Activated T-cell treated with anti-CD3 and anti-CD28 coated beads, Interleukin-2, amount 50 U/mL, for 72 hours (primary cell): ENCODE measurements at regions not wholly inside any gene's neighbourhood (a gene's known extent, or its start where the extent isn't known, plus 50 kb on each side); places are given as distances from the start of the nearest gene placed in this dataset.

Source experiments
- ATAC-seq, 2 donors: fragments of 150-1000 bp; cut with Tn5 transposase; replicated peaks in 1 of 2; 2 replicates each; pipeline ENCODE4 v1.10.0; 2021; ENCODE audit warnings: moderate library complexity in 2 of 2, mild to moderate bottlenecking in 1 of 2
- DNase-seq, 2 donors: peaks; one replicate each; pipeline ENCODE4 v3.0.0; 2021 to 2022; ENCODE audit warnings: mixed read lengths in 1 of 2
- H3K27ac Mint-ChIP-seq: one replicate; pipeline ENCODE4 v1.8.0; 2022; ENCODE audit warnings: mild to moderate bottlenecking, moderate library complexity, mixed read lengths
- H3K27me3 Mint-ChIP-seq: one replicate; pipeline ENCODE4 v1.8.0; 2022; ENCODE audit warnings: low read depth, mixed read lengths
- H3K36me3 Mint-ChIP-seq, 2 donors: one replicate each; pipeline ENCODE4 v1.8.0; 2022; ENCODE audit warnings: mixed read lengths in 2 of 2, mild to moderate bottlenecking in 1 of 2; ENCODE audit not compliant: insufficient read depth in 2 of 2
- H3K4me1 Mint-ChIP-seq: one replicate; pipeline ENCODE4 v1.8.0; 2022; ENCODE audit warnings: low read depth, mixed read lengths
- H3K4me3 Mint-ChIP-seq, 2 donors: one replicate each; pipeline ENCODE4 v1.8.0; 2022; ENCODE audit warnings: mild to moderate bottlenecking in 2 of 2, mixed read lengths in 2 of 2, moderate library complexity in 2 of 2
- H3K9me3 Mint-ChIP-seq, 2 donors: one replicate each; pipeline ENCODE4 v1.8.0; 2022; ENCODE audit warnings: mixed read lengths in 2 of 2

- H3K27me3 Mint-ChIP-seq = no peaks in the 10 kb centered on the region
- H3K4me1 Mint-ChIP-seq = no peaks in the 10 kb centered on the region
- no peak overlapping the region for H3K27ac Mint-ChIP-seq
- DNase-seq (no peak), ATAC-seq (no peak)
- H3K9me3 Mint-ChIP-seq = peaks cover 1 to 6% of the 10 kb centered on the region in 2 donors
- no peaks in the 10 kb centered on the region for H3K36me3 Mint-ChIP-seq
- H3K4me3 Mint-ChIP-seq = no peak overlapping the region
These were observed 162.5 kb downstream of the GPR37 start for GRCh38 chr7:124603066-124603465.

- Mint-ChIP-seq H3K27ac (no peak overlapping the region), H3K4me1 (no peaks in the 10 kb centered on the region), H3K4me3 (no peak overlapping the region)
These were observed 168.1 kb downstream of the GPR37 start for GRCh38 chr7:124597509-124597908.

GRCh38 chr7:124596881-124597280 lies 168.7 kb downstream of the GPR37 start:
- Mint-ChIP-seq H3K27ac (no peak overlapping the region), H3K36me3 (no peaks in the 10 kb centered on the region), H3K4me1 (no peaks in the 10 kb centered on the region), H3K4me3 (no peak overlapping the region), H3K9me3 (peaks cover 0 to 4% of the 10 kb centered on the region in 2 donors), H3K27me3 (no peaks in the 10 kb centered on the region)
- ATAC-seq (no peak), DNase-seq (no peak)

More at GRCh38 chr7:124597509-124597908, 168.1 kb downstream of the GPR37 start:
- H3K9me3 Mint-ChIP-seq = peaks cover 0 to 4% of the 10 kb centered on the region in 2 donors
- ATAC-seq (no peak), DNase-seq (no peak)
- H3K36me3 Mint-ChIP-seq = no peaks in the 10 kb centered on the region
- no peaks in the 10 kb centered on the region for H3K27me3 Mint-ChIP-seq

- H3K4me1 Mint-ChIP-seq = no peaks in the 10 kb centered on the region
- no peaks in the 10 kb centered on the region for H3K36me3 Mint-ChIP-seq
- no peaks in the 10 kb centered on the region for H3K27me3 Mint-ChIP-seq
- H3K27ac Mint-ChIP-seq = no peak overlapping the region
- ATAC-seq = no peak
- no peak overlapping the region for H3K4me3 Mint-ChIP-seq
- H3K9me3 Mint-ChIP-seq = no peaks in the 10 kb centered on the region
- no peak for DNase-seq
These were observed 174.8 kb downstream of the GPR37 start for GRCh38 chr7:124590814-124591213.

- no peak overlapping the region for H3K27ac Mint-ChIP-seq
- no peaks in the 10 kb centered on the region for H3K4me1 Mint-ChIP-seq
- no peak for DNase-seq
- H3K9me3 Mint-ChIP-seq = no peaks in the 10 kb centered on the region
- H3K4me3 Mint-ChIP-seq = no peak overlapping the region
- no peaks in the 10 kb centered on the region for H3K27me3 Mint-ChIP-seq
- H3K36me3 Mint-ChIP-seq = no peaks in the 10 kb centered on the region
- ATAC-seq = no peak
These were observed 188.3 kb downstream of the GPR37 start for GRCh38 chr7:124577256-124577655.

GRCh38 chr7:124575176-124575575 lies 190.4 kb downstream of the GPR37 start:
- ATAC-seq (no peak), DNase-seq (no peak)
- H3K36me3 Mint-ChIP-seq = no peaks in the 10 kb centered on the region
- H3K4me3 Mint-ChIP-seq = no peak overlapping the region
- no peaks in the 10 kb centered on the region for H3K27me3 Mint-ChIP-seq
- H3K9me3 Mint-ChIP-seq = no peaks in the 10 kb centered on the region
- no peaks in the 10 kb centered on the region for H3K4me1 Mint-ChIP-seq
- no peak overlapping the region for H3K27ac Mint-ChIP-seq

GRCh38 chr7:124570558-124570957 lies 195.0 kb downstream of the GPR37 start:
- no peak for ATAC-seq
- Mint-ChIP-seq H3K4me3 (no peak overlapping the region), H3K27ac (no peak overlapping the region), H3K27me3 (no peaks in the 10 kb centered on the region), H3K4me1 (no peaks in the 10 kb centered on the region), H3K9me3 (no peaks in the 10 kb centered on the region), H3K36me3 (no peaks in the 10 kb centered on the region)
- no peak for DNase-seq

- H3K4me1 Mint-ChIP-seq = no peaks in the 10 kb centered on the region
- H3K9me3 Mint-ChIP-seq = no peaks in the 10 kb centered on the region
- H3K27me3 Mint-ChIP-seq = no peaks in the 10 kb centered on the region
- DNase-seq = no peak
- no peak overlapping the region for H3K27ac Mint-ChIP-seq
- no peak for ATAC-seq
- H3K36me3 Mint-ChIP-seq = no peaks in the 10 kb centered on the region
- H3K4me3 Mint-ChIP-seq = no peak overlapping the region
These were observed 199.0 kb downstream of the GPR37 start for GRCh38 chr7:124566583-124566982.

- DNase-seq = no peak
- Mint-ChIP-seq H3K27ac (no peak overlapping the region), H3K36me3 (no peaks in the 10 kb centered on the region), H3K4me1 (no peaks in the 10 kb centered on the region), H3K9me3 (peaks cover 0 to 3% of the 10 kb centered on the region in 2 donors), H3K4me3 (no peak overlapping the region), H3K27me3 (no peaks in the 10 kb centered on the region)
- no peak for ATAC-seq
These were observed 208.0 kb downstream of the GPR37 start for GRCh38 chr7:124557587-124557986.

- H3K4me1 Mint-ChIP-seq = no peaks in the 10 kb centered on the region
- no peaks in the 10 kb centered on the region for H3K27me3 Mint-ChIP-seq
- DNase-seq (no peak), ATAC-seq (no peak)
- H3K36me3 Mint-ChIP-seq = no peaks in the 10 kb centered on the region
- H3K4me3 Mint-ChIP-seq = no peak overlapping the region
- peaks cover 0 to 3% of the 10 kb centered on the region in 2 donors for H3K9me3 Mint-ChIP-seq
- H3K27ac Mint-ChIP-seq = no peak overlapping the region
These were observed 208.5 kb downstream of the GPR37 start for GRCh38 chr7:124557101-124557500.

GRCh38 chr7:124553502-124553901 lies 212.1 kb downstream of the GPR37 start:
- H3K27ac Mint-ChIP-seq = no peak overlapping the region
- no peaks in the 10 kb centered on the region for H3K27me3 Mint-ChIP-seq
- DNase-seq (no peak), ATAC-seq (no peak)
- H3K36me3 Mint-ChIP-seq = no peaks in the 10 kb centered on the region
- no peak overlapping the region for H3K4me3 Mint-ChIP-seq
- H3K4me1 Mint-ChIP-seq = no peaks in the 10 kb centered on the region
- peaks cover 3 to 5% of the 10 kb centered on the region in 2 donors for H3K9me3 Mint-ChIP-seq

- no peak overlapping the region for H3K27ac Mint-ChIP-seq
These were observed 213.4 kb downstream of the GPR37 start for GRCh38 chr7:124552217-124552616.

GRCh38 chr7:124550036-124550435 lies 215.6 kb downstream of the GPR37 start:
- Mint-ChIP-seq H3K36me3 (no peaks in the 10 kb centered on the region), H3K4me3 (no peak overlapping the region), H3K4me1 (no peaks in the 10 kb centered on the region), H3K27me3 (no peaks in the 10 kb centered on the region), H3K27ac (no peak overlapping the region), H3K9me3 (peaks cover 3 to 6% of the 10 kb centered on the region in 2 donors)
- ATAC-seq (no peak), DNase-seq (no peak)

More at GRCh38 chr7:124552217-124552616, 213.4 kb downstream of the GPR37 start:
- Mint-ChIP-seq H3K9me3 (peaks cover 3 to 6% of the 10 kb centered on the region in 2 donors), H3K4me3 (no peak overlapping the region), H3K27me3 (no peaks in the 10 kb centered on the region), H3K4me1 (no peaks in the 10 kb centered on the region), H3K36me3 (no peaks in the 10 kb centered on the region)
- ATAC-seq (no peak), DNase-seq (no peak)

- H3K9me3 Mint-ChIP-seq = peaks cover 0 to 2% of the 10 kb centered on the region in 2 donors
- ATAC-seq = no peak
These were observed 223.1 kb downstream of the GPR37 start for GRCh38 chr7:124542476-124542875.

More at GRCh38 chr7:124542476-124542875, 223.1 kb downstream of the GPR37 start:
- H3K36me3 Mint-ChIP-seq = no peaks in the 10 kb centered on the region
- H3K4me1 Mint-ChIP-seq = no peaks in the 10 kb centered on the region
- H3K27me3 Mint-ChIP-seq = no peaks in the 10 kb centered on the region
- no peak overlapping the region for H3K4me3 Mint-ChIP-seq
- no peak for DNase-seq
- H3K27ac Mint-ChIP-seq = no peak overlapping the region
